HUES64 (cell line): ENCODE measurements at regions not wholly inside any gene's neighbourhood (a gene's known extent, or its start where the extent isn't known, plus 50 kb on each side); places are given as distances from the start of the nearest gene placed in this dataset.
A peak's percentile ranks its signal among the peaks of the same experiment; 100 is the strongest.

ENCODE experiments used
- H3K27ac ChIP-seq: 2 replicates; pipeline ENCODE4 v1.7.0; 2013; ENCODE audit warnings: low read depth, low read length, inconsistent platforms
- H3K27me3 ChIP-seq: 2 replicates; pipeline ENCODE4 v1.6.1; 2013; ENCODE audit warnings: mild to moderate bottlenecking, low read length; ENCODE audit not compliant: insufficient read depth
- H3K36me3 ChIP-seq: 2 replicates; pipeline ENCODE4 v1.6.1; 2013; ENCODE audit warnings: mild to moderate bottlenecking, low read length; ENCODE audit not compliant: insufficient read depth
- H3K4me1 ChIP-seq: 2 replicates; pipeline ENCODE4 v1.6.1; 2013; ENCODE audit warnings: mild to moderate bottlenecking, low read length, moderate library complexity; ENCODE audit not compliant: insufficient read depth
- H3K4me3 ChIP-seq: 2 replicates; pipeline ENCODE4 v1.5.1; 2013; ENCODE audit warnings: mild to moderate bottlenecking, low read length, moderate library complexity
- H3K9ac ChIP-seq: 2 replicates; pipeline ENCODE4 v1.6.1; 2013; ENCODE audit warnings: mild to moderate bottlenecking, low read depth, low read length
- H3K9me3 ChIP-seq: 2 replicates; pipeline ENCODE4 v1.6.1; 2013; ENCODE audit warnings: low read depth, low read length; ENCODE audit not compliant: insufficient read depth
- WGBS: fragments of 150-250, 120-280 bp; methylation state at CpG from one replicate; pipeline ENCODE4 v1.1.7; 2013; ENCODE audit warnings: missing lambda C conversion rate; 5-methylcytosine and 5-hydroxymethylcytosine counted together

DNA sequence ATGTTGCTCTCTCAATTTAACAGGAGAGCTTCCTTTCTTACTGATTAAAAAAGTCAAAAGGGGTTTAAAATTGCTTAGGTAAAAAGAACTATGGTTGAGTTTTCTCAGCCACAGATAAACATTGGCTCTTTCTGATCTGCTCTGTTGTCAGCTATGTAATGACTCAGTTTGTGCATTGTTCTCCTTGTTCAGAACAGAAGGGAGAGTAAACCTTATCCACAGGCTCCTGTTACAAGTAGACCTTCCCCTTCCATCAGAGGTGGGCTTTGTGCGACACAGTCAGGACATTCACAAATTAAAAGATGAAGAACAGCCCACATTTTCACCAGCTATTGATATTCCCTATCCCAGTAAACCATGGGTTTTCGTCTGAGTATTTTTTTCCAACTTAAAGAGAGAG, 236.3 kb upstream of the SEMA6A start:
- H3K4me3 ChIP-seq, result no peak overlapping the region
- no peaks in the 10 kb centered on the region for H3K9me3 ChIP-seq
- H3K36me3 ChIP-seq, result no peaks in the 10 kb centered on the region
- peak overlapping the region; percentile 74 for H3K27ac ChIP-seq
- peaks cover 58% of the 10 kb centered on the region for H3K4me1 ChIP-seq
- no peak overlapping the region; the same call in 1 of the 2 replicates for H3K9ac ChIP-seq
- WGBS, result 29% methylated on average over 1 of the region's 2 CpGs
- H3K27me3 ChIP-seq, result no peaks in the 10 kb centered on the region

DNA sequence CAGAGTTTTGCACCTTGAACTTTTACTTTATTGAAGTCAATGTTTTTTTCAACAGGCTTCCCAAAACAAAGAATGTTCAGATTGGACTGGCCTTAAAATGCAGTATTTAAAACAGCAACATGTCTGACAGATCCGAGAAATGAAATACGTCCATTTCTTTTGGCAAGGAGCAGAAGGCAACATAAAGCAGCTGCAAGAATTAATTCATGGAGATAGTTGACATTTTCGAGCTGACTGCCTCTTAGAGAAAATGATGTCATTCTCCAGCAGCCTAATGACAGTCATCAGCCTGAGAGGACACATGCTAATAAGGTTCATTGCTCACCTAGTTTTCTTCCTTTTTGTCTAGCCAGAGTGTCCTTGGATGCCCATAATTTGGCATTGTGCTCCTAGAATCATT, 232.2 kb upstream of the SEMA6A start:
- 87% methylated on average over 3 of the region's 3 CpGs for WGBS
- no peak overlapping the region for H3K27ac ChIP-seq
- no peak overlapping the region for H3K9ac ChIP-seq
- no peaks in the 10 kb centered on the region for H3K9me3 ChIP-seq
- H3K4me1 ChIP-seq, result peaks cover 25% of the 10 kb centered on the region
- no peaks in the 10 kb centered on the region for H3K36me3 ChIP-seq
- H3K27me3 ChIP-seq, result no peaks in the 10 kb centered on the region
- H3K4me3 ChIP-seq, result no peak overlapping the region

DNA sequence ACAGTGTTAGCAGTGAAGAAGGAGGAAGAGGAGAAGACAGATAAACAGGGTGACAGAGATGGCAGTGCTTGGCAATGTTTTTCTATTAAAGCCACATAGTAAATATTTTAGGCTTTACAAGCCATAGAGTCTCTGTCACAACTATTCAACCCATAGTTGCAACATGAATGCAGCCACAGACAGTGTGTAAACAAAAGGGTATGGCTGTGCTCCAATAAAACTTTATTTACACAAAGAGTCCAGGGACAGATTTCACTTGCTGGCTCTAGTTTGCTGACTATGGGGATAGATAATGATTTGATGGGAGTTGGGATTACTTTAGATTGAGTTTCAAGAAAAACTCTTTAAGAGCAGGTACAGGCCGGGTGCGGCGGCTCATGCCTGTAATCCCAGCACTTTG, 224.8 kb upstream of the SEMA6A start:
- no peak overlapping the region for H3K9ac ChIP-seq
- no peak overlapping the region for H3K27ac ChIP-seq
- no peak overlapping the region for H3K4me3 ChIP-seq
- H3K9me3 ChIP-seq, result no peaks in the 10 kb centered on the region
- WGBS, result 95% methylated on average over 3 of the region's 3 CpGs
- no peaks in the 10 kb centered on the region for H3K4me1 ChIP-seq
- no peaks in the 10 kb centered on the region for H3K36me3 ChIP-seq
- no peaks in the 10 kb centered on the region for H3K27me3 ChIP-seq

DNA sequence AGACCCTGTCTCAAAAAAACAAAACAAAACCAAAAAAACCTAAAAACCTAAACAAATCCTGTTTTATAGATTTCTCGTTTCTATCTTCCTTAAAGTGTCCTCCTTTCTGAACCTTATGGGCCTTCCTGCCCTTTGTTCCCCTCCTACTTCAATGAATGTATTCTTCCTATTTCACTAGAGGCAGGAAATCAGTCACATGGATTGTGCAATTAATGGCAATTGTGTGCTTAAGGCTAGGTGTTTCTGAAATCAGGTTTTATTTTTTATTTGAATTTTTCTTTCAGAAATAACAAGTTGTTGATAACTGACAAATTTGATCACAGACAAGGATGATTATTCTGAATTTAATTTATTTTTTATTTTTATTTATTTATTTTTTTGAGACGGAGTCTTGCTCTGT, 220.6 kb upstream of the SEMA6A start:
- Histone ChIP-seq H3K9me3 (peaks cover under 1% of the 10 kb centered on the region; the same call in 1 of the 2 replicates), H3K4me1 (no peaks in the 10 kb centered on the region), H3K27ac (no peak overlapping the region), H3K36me3 (no peaks in the 10 kb centered on the region), H3K4me3 (no peak overlapping the region), H3K9ac (no peak overlapping the region), H3K27me3 (no peaks in the 10 kb centered on the region)
- 96% methylated on average over 2 of the region's 2 CpGs for WGBS

- Histone ChIP-seq H3K9ac (no peak overlapping the region), H3K4me3 (no peak overlapping the region), H3K4me1 (no peaks in the 10 kb centered on the region), H3K36me3 (no peaks in the 10 kb centered on the region), H3K27me3 (no peaks in the 10 kb centered on the region), H3K27ac (no peak overlapping the region), H3K9me3 (peaks cover 7% of the 10 kb centered on the region; the same call in 1 of the 2 replicates)
- WGBS, result 100% methylated on average over 1 of the region's 1 CpG
These were observed 214.9 kb upstream of the SEMA6A start for GRCh38 chr5:116789522-116789921.

GRCh38 chr5:116788851-116789403, 214.3 kb upstream of the SEMA6A start:
- Histone ChIP-seq H3K9ac (no peak overlapping the region), H3K27me3 (no peaks in the 10 kb centered on the region), H3K4me3 (no peak overlapping the region), H3K36me3 (no peaks in the 10 kb centered on the region), H3K4me1 (no peaks in the 10 kb centered on the region), H3K27ac (no peak overlapping the region), H3K9me3 (peaks cover 7% of the 10 kb centered on the region; the same call in 1 of the 2 replicates)
- 93% methylated on average over 3 of the region's 4 CpGs for WGBS

GRCh38 chr5:116787570-116787969, 212.9 kb upstream of the SEMA6A start:
- H3K4me3 ChIP-seq, result no peak overlapping the region
- H3K27ac ChIP-seq, result no peak overlapping the region
- H3K9ac ChIP-seq, result no peak overlapping the region
- H3K27me3 ChIP-seq, result no peaks in the 10 kb centered on the region
- H3K9me3 ChIP-seq, result peaks cover 7% of the 10 kb centered on the region; the same call in 1 of the 2 replicates
- H3K4me1 ChIP-seq, result no peaks in the 10 kb centered on the region
- H3K36me3 ChIP-seq, result no peaks in the 10 kb centered on the region
- WGBS, result 92% methylated on average over 2 of the region's 2 CpGs

DNA sequence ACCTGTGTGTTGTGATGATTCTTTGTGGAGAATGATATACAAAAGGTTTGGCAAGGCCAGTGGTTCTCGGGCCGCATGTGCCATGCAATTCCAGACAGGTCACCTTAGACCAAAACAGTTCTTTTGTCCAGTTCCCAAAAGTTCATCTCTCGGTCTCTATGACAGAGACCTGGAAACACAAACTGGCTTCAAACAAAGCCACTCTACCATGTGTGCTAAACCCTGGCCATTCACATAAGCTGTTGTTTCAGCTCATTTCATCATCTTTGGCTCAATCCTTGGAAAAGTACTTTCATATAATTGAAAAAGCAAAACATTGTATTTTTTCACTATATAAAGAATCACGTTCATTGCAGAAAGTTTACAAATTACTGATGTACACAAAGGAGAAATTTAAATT, 210.5 kb upstream of the SEMA6A start:
- H3K27me3 ChIP-seq, result no peaks in the 10 kb centered on the region
- no peaks in the 10 kb centered on the region for H3K4me1 ChIP-seq
- WGBS, result 91% methylated on average over 3 of the region's 4 CpGs
- H3K9me3 ChIP-seq, result peaks cover 6% of the 10 kb centered on the region; the same call in 1 of the 2 replicates
- no peak overlapping the region for H3K9ac ChIP-seq
- no peaks in the 10 kb centered on the region for H3K36me3 ChIP-seq
- no peak overlapping the region for H3K27ac ChIP-seq
- H3K4me3 ChIP-seq, result no peak overlapping the region

DNA sequence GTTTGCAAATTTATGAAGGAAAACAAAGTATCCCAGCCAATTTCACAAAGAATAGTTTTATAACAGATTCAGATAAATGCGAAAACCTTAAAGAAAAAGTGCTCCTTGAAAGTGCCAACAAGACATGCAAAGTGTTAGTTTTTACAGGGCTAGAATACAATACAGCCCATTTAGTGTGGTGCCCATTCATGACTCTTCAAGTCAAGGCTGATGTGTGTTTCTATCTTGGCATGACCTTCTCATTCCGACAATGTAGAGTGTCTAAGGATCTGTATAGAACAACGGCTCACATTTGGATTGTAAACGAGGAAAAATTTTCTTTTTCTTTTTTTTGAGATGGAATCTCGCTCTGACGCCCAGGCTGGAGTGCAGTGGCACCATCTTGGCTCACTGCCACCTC, 205.2 kb upstream of the SEMA6A start:
- Histone ChIP-seq H3K27ac (no peak overlapping the region), H3K4me1 (peaks cover 41% of the 10 kb centered on the region), H3K27me3 (no peaks in the 10 kb centered on the region; the same call in 1 of the 2 replicates), H3K9ac (no peak overlapping the region), H3K36me3 (no peaks in the 10 kb centered on the region), H3K4me3 (no peak overlapping the region), H3K9me3 (no peaks in the 10 kb centered on the region)
- WGBS, result 81% methylated on average over 6 of the region's 6 CpGs

- H3K36me3 ChIP-seq, result no peaks in the 10 kb centered on the region
- H3K27ac ChIP-seq, result peak overlapping the region; percentile 86
- H3K9ac ChIP-seq, result 0 out of 2 replicates have a peak overlapping the region, but pooled peaks have one; percentile 2
- no peaks in the 10 kb centered on the region; the same call in 1 of the 2 replicates for H3K27me3 ChIP-seq
- no peak overlapping the region for H3K4me3 ChIP-seq
- no peaks in the 10 kb centered on the region for H3K9me3 ChIP-seq
- 73% methylated on average over 2 of the region's 2 CpGs for WGBS
- H3K4me1 ChIP-seq, result peaks cover 51% of the 10 kb centered on the region
These were observed 204.1 kb upstream of the SEMA6A start for GRCh38 chr5:116778651-116779280.

DNA sequence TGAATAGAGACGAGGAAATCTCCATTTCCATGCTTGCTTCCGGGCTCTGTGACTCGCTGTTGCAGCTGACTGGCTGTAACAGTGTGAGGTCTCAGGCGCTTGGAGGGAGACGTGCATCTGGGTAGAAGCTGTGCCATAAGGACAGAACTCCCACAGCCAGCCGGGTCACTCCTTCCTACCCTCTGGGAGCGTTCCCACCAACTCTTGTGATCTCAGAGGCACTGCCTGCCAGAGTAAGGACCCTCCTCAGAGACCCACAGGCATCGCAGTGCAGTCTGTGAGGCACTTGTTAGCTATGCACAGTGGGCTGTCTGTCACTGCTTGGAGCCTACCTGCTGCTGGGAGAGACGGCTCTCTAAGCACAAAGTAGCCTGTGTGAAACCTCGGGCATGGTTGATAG, 203.4 kb upstream of the SEMA6A start:
- H3K4me3 ChIP-seq, result no peak overlapping the region
- H3K9me3 ChIP-seq, result no peaks in the 10 kb centered on the region
- peak overlapping the region; percentile 2; the same call in 1 of the 2 replicates for H3K9ac ChIP-seq
- H3K4me1 ChIP-seq, result peaks cover 58% of the 10 kb centered on the region
- 14% methylated on average over 9 of the region's 10 CpGs for WGBS
- H3K27ac ChIP-seq, result peak overlapping the region; percentile 86
- H3K36me3 ChIP-seq, result no peaks in the 10 kb centered on the region
- H3K27me3 ChIP-seq, result no peaks in the 10 kb centered on the region; the same call in 1 of the 2 replicates
